ENCODE measurements at regions not wholly inside any gene's neighbourhood (a gene's known extent, or its start where the extent isn't known, plus 50 kb on each side); places are given as distances from the start of the nearest gene placed in this dataset.

GRCh38 chr18:51391731-51392130 is 194.2 kb upstream of the MEX3C start:
- Histone ChIP-seq H3K9me3 (replicated peaks) (no peaks in the 10 kb centered on the region), H3K36me3 (no peaks in the 10 kb centered on the region), H3K27ac (no peak overlapping the region), H3K27me3 (replicated peaks) (no peaks in the 10 kb centered on the region), H3K4me1 (replicated peaks) (no peaks in the 10 kb centered on the region), H3K4me3 (no peak overlapping the region)
- DNase-seq (ENCODE audit: low read depth in 1 of 2, low spot score in 2 of 2) = no peak

- Histone ChIP-seq H3K27ac (no peak overlapping the region), H3K4me3 (no peak overlapping the region), H3K36me3 (no peaks in the 10 kb centered on the region), H3K27me3 (replicated peaks) (no peaks in the 10 kb centered on the region), H3K4me1 (replicated peaks) (no peaks in the 10 kb centered on the region), H3K9me3 (replicated peaks) (no peaks in the 10 kb centered on the region)
- DNase-seq (ENCODE audit: low read depth in 1 of 2, low spot score in 2 of 2) = no peak
Observed at GRCh38 chr18:51397347-51397962, 200.0 kb upstream of the MEX3C start.

GRCh38 chr18:51398104-51398503 is 200.6 kb upstream of the MEX3C start:
- Histone ChIP-seq H3K4me1 (replicated peaks) (no peaks in the 10 kb centered on the region), H3K4me3 (no peak overlapping the region), H3K36me3 (no peaks in the 10 kb centered on the region), H3K27me3 (replicated peaks) (no peaks in the 10 kb centered on the region), H3K27ac (no peak overlapping the region), H3K9me3 (replicated peaks) (no peaks in the 10 kb centered on the region)
- no peak for DNase-seq (ENCODE audit: low read depth in 1 of 2, low spot score in 2 of 2)

- no peak for DNase-seq (ENCODE audit: low read depth in 1 of 2, low spot score in 2 of 2)
- Histone ChIP-seq H3K9me3 (replicated peaks) (no peaks in the 10 kb centered on the region), H3K27me3 (replicated peaks) (no peaks in the 10 kb centered on the region), H3K4me1 (replicated peaks) (no peaks in the 10 kb centered on the region), H3K36me3 (no peaks in the 10 kb centered on the region), H3K4me3 (no peak overlapping the region), H3K27ac (no peak overlapping the region)
Observed at GRCh38 chr18:51399491-51400122, 202.1 kb upstream of the MEX3C start.

GRCh38 chr18:51400721-51401120 is 203.2 kb upstream of the MEX3C start:
- Histone ChIP-seq H3K27ac (no peak overlapping the region), H3K9me3 (replicated peaks) (no peaks in the 10 kb centered on the region), H3K27me3 (replicated peaks) (no peaks in the 10 kb centered on the region), H3K4me1 (replicated peaks) (no peaks in the 10 kb centered on the region), H3K36me3 (no peaks in the 10 kb centered on the region), H3K4me3 (no peak overlapping the region)
- DNase-seq (ENCODE audit: low read depth in 1 of 2, low spot score in 2 of 2) = no peak

- H3K36me3 ChIP-seq = no peaks in the 10 kb centered on the region
- no peaks in the 10 kb centered on the region for H3K9me3 ChIP-seq (replicated peaks)
- no peak overlapping the region for H3K4me3 ChIP-seq
- DNase-seq (ENCODE audit: low read depth in 1 of 2, low spot score in 2 of 2) = no peak
- H3K27me3 ChIP-seq (replicated peaks) = no peaks in the 10 kb centered on the region
- no peak overlapping the region for H3K27ac ChIP-seq
- H3K4me1 ChIP-seq (replicated peaks) = no peaks in the 10 kb centered on the region
Observed at GRCh38 chr18:51401912-51402311, 204.4 kb upstream of the MEX3C start.

- H3K36me3 ChIP-seq = no peaks in the 10 kb centered on the region
- H3K27me3 ChIP-seq (replicated peaks) = no peaks in the 10 kb centered on the region
- no peak overlapping the region for H3K27ac ChIP-seq
- no peak overlapping the region for H3K4me3 ChIP-seq
- no peaks in the 10 kb centered on the region for H3K4me1 ChIP-seq (replicated peaks)
- H3K9me3 ChIP-seq (replicated peaks) = no peaks in the 10 kb centered on the region
- DNase-seq (ENCODE audit: low read depth in 1 of 2, low spot score in 2 of 2) = no peak
Observed at GRCh38 chr18:51404620-51405019, 207.1 kb upstream of the MEX3C start.

GRCh38 chr18:51405683-51406477 is 208.4 kb upstream of the MEX3C start:
- H3K4me1 ChIP-seq (replicated peaks) = no peaks in the 10 kb centered on the region
- H3K4me3 ChIP-seq = no peak overlapping the region
- no peak overlapping the region for H3K27ac ChIP-seq
- no peaks in the 10 kb centered on the region for H3K36me3 ChIP-seq
- H3K9me3 ChIP-seq (replicated peaks) = no peaks in the 10 kb centered on the region
- no peaks in the 10 kb centered on the region for H3K27me3 ChIP-seq (replicated peaks)
- DNase-seq (ENCODE audit: low read depth in 1 of 2, low spot score in 2 of 2) = no peak

- no peak overlapping the region for H3K27ac ChIP-seq
- no peaks in the 10 kb centered on the region for H3K27me3 ChIP-seq (replicated peaks)
- H3K4me3 ChIP-seq = no peak overlapping the region
- H3K4me1 ChIP-seq (replicated peaks) = no peaks in the 10 kb centered on the region
- no peaks in the 10 kb centered on the region for H3K36me3 ChIP-seq
- no peak for DNase-seq (ENCODE audit: low read depth in 1 of 2, low spot score in 2 of 2)
- no peaks in the 10 kb centered on the region for H3K9me3 ChIP-seq (replicated peaks)
Observed at GRCh38 chr18:51417643-51418483, 220.4 kb upstream of the MEX3C start.

GRCh38 chr18:51425475-51425874 is 228.0 kb upstream of the MEX3C start:
- Histone ChIP-seq H3K4me3 (no peak overlapping the region), H3K36me3 (no peaks in the 10 kb centered on the region), H3K27ac (no peak overlapping the region), H3K9me3 (replicated peaks) (no peaks in the 10 kb centered on the region), H3K27me3 (replicated peaks) (no peaks in the 10 kb centered on the region), H3K4me1 (replicated peaks) (no peaks in the 10 kb centered on the region)
- no peak for DNase-seq (ENCODE audit: low read depth in 1 of 2, low spot score in 2 of 2)

GRCh38 chr18:51425889-51426288 is 228.4 kb upstream of the MEX3C start:
- Histone ChIP-seq H3K9me3 (replicated peaks) (no peaks in the 10 kb centered on the region), H3K4me3 (no peak overlapping the region), H3K27ac (no peak overlapping the region), H3K36me3 (no peaks in the 10 kb centered on the region), H3K4me1 (replicated peaks) (no peaks in the 10 kb centered on the region), H3K27me3 (replicated peaks) (no peaks in the 10 kb centered on the region)
- DNase-seq (ENCODE audit: low read depth in 1 of 2, low spot score in 2 of 2) = no peak

- no peak for DNase-seq (ENCODE audit: low read depth in 1 of 2, low spot score in 2 of 2)
- no peak overlapping the region for H3K4me3 ChIP-seq
- H3K4me1 ChIP-seq (replicated peaks) = no peaks in the 10 kb centered on the region
- no peak overlapping the region for H3K27ac ChIP-seq
- no peaks in the 10 kb centered on the region for H3K9me3 ChIP-seq (replicated peaks)
- no peaks in the 10 kb centered on the region for H3K27me3 ChIP-seq (replicated peaks)
- H3K36me3 ChIP-seq = no peaks in the 10 kb centered on the region
Observed at GRCh38 chr18:51426996-51427395, 229.5 kb upstream of the MEX3C start.

GRCh38 chr18:51429644-51430043 is 232.2 kb upstream of the MEX3C start:
- no peaks in the 10 kb centered on the region for H3K36me3 ChIP-seq
- H3K4me1 ChIP-seq (replicated peaks) = no peaks in the 10 kb centered on the region
- H3K27ac ChIP-seq = no peak overlapping the region
- no peaks in the 10 kb centered on the region for H3K9me3 ChIP-seq (replicated peaks)
- DNase-seq (ENCODE audit: low read depth in 1 of 2, low spot score in 2 of 2) = no peak
- no peak overlapping the region for H3K4me3 ChIP-seq
- H3K27me3 ChIP-seq (replicated peaks) = no peaks in the 10 kb centered on the region

GRCh38 chr18:51430538-51430937 is 233.1 kb upstream of the MEX3C start:
- no peak for DNase-seq (ENCODE audit: low read depth in 1 of 2, low spot score in 2 of 2)
- H3K4me1 ChIP-seq (replicated peaks) = no peaks in the 10 kb centered on the region
- H3K27me3 ChIP-seq (replicated peaks) = no peaks in the 10 kb centered on the region
- H3K9me3 ChIP-seq (replicated peaks) = no peaks in the 10 kb centered on the region
- H3K4me3 ChIP-seq = no peak overlapping the region
- H3K27ac ChIP-seq = no peak overlapping the region
- no peaks in the 10 kb centered on the region for H3K36me3 ChIP-seq
